GM21619 (cell line): ENCODE measurements at regions not wholly inside any gene's neighbourhood (a gene's known extent, or its start where the extent isn't known, plus 50 kb on each side); places are given as distances from the start of the nearest gene placed in this dataset.

ENCODE experiments used
- ATAC-seq: cut with Tn5 transposase; IDR thresholded peaks from one replicate; pipeline ENCODE4 v1.9.1; 2021; ENCODE audit not compliant: unreplicated experiment

- no peak for ATAC-seq
Observed at GRCh38 chr6:43985329-43985728, 141.9 kb downstream of the MRPL14 start.

- ATAC-seq, result no peak
Observed at GRCh38 chr6:43984442-43985321, 142.6 kb downstream of the MRPL14 start.

DNA sequence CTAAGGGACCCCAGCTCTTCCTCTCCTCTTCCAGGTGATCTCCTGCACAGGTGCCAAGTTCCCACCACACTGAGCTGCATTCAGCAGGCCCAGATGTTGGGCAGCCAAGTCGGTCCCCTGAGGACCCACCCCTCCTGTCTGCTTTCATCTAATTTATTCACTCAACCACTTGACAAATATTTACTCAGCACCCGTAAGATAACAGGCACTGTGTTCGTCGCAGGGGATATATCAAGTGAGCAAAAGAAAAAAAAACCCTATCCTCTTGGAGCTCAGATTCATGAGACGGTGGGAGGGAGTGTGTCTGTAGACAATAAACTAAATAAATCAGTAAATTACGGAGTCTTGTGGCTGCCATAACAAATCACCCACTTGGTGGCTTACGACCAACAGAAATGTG, 143.6 kb downstream of the MRPL14 start:
- ATAC-seq, result no peak

- no peak for ATAC-seq
Observed at GRCh38 chr6:43983191-43983590, 144.1 kb downstream of the MRPL14 start.

DNA sequence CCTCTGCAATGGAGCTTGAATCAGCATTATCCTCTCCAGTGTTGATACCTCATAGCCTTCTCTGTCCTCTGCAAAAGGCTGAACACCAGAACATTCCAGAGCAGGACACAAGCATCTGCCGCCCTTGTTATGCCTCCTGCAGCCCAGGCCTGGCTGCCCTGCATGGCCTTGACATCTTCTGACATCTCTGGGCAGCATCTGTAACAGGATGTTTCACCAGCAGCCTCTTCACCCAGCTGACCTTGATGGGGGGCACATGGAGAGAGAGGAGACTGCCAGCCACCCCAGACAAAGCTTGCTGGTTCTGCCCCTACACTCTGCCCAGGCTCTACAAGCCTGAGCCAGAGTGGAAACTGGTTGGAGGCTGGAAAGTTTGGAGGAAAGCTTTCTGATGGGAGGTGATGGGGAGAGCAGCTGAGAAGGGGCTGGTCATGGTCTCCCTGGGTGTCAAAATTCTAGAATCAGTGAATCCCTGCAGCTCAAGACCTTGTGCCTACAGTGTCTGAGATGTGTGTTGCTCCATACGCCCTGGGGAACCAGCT, 145.1 kb downstream of the MRPL14 start:
- no peak for ATAC-seq

GRCh38 chr6:43981363-43981990, 145.8 kb downstream of the MRPL14 start:
- ATAC-seq, result no peak

GRCh38 chr6:43980004-43980795, 147.1 kb downstream of the MRPL14 start:
- ATAC-seq, result no peak

GRCh38 chr6:43979525-43979924, 147.7 kb downstream of the MRPL14 start:
- no peak for ATAC-seq

DNA sequence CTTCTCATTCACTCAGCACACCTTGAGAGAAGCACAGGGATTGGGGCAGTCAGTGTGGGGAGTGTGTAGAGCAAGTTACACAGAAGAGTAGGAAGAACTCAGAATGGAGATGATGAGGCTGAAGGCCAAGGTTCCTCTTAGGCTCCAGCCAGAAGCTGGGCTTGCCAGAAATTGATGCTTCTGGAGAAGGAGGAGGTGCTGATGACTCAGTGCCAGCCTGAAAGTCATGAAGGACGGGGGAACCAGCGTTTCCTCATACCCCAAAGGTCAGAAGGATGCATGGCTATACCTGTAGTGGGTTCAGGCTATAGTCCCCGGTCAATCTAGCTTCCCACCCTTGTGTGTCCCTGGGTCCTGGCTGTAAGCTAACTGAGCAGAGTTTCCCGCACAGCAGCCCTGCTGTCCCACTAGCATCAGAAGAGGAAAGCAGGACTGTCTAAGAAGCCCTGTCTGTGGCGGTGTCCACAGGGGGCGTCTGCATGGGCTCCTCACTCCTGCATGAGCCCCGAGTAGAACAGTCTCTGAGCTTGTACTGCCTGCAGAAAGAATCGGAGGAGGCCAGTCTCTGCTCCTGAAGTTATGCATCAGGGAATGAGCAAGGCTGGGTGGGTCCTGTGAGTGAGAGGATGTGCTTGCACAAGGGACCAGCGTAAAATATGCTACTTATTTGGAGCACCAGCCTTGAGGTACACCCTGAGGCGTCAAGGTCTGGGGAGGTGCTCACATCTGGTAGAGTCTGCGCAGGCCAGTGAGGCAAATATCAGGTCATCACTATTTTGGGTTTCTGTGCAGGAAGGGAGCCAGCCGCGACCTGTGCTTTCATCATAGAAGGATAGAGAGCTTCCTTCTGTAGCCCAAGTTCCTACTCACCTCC, 148.5 kb downstream of the MRPL14 start:
- ATAC-seq, result no peak

GRCh38 chr6:43977404-43978111, 149.7 kb downstream of the MRPL14 start:
- peak; percentile 84 for ATAC-seq

- ATAC-seq, result no peak
Observed at GRCh38 chr6:43976706-43977403, 150.4 kb downstream of the MRPL14 start.

DNA sequence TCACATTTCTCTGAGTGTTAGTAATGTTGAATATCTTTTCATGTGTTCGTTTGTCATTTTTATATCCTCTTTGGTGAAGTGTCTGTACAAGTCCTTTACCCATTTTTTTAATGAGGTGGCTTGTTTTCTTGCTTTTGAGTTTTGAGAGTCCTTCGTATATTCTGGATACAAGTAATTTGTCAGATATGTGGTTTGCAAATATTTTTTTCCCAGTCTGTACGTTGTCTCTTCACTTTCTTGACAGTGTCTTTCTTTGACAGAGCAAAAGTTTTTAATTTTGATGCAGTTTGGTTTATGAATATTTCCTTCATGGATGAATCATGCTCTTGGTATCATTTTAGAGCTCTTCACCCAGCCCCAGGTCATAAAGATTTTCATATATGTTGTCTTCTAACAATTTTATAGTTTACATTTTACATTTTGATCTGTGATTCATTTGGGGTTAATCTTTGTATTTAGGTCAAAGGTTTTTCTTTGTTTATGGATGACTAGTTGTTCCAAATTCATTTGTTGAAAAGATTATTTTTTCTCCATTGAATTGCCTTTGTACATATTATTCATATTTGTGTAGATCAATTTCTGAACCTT, 152.5 kb downstream of the MRPL14 start:
- no peak for ATAC-seq

GRCh38 chr6:43973357-43973756, 153.9 kb downstream of the MRPL14 start:
- no peak for ATAC-seq

DNA sequence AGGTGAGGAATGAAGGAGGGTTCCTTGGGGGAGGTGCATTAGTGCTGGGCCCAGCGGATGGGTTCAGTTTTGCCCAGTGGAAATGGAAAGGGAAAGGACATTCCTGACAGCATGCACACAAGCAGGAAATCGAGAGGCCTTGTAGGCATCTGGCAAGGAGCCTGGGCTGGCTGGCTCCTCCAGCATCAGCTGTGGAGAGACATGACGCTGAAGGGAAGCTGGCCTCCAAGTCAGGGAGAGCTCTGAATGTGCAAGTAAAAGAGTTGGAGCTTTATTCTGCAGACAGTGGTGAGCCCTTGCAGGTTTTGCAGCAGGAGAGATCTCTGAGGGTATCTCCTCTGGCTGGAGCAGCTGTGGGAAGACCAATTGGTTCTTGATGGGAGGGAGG, 154.3 kb downstream of the MRPL14 start:
- ATAC-seq, result no peak

- ATAC-seq, result no peak
Observed at GRCh38 chr6:43972179-43972912, 154.9 kb downstream of the MRPL14 start.

- no peak for ATAC-seq
Observed at GRCh38 chr6:43971776-43972126, 155.5 kb downstream of the MRPL14 start.

DNA sequence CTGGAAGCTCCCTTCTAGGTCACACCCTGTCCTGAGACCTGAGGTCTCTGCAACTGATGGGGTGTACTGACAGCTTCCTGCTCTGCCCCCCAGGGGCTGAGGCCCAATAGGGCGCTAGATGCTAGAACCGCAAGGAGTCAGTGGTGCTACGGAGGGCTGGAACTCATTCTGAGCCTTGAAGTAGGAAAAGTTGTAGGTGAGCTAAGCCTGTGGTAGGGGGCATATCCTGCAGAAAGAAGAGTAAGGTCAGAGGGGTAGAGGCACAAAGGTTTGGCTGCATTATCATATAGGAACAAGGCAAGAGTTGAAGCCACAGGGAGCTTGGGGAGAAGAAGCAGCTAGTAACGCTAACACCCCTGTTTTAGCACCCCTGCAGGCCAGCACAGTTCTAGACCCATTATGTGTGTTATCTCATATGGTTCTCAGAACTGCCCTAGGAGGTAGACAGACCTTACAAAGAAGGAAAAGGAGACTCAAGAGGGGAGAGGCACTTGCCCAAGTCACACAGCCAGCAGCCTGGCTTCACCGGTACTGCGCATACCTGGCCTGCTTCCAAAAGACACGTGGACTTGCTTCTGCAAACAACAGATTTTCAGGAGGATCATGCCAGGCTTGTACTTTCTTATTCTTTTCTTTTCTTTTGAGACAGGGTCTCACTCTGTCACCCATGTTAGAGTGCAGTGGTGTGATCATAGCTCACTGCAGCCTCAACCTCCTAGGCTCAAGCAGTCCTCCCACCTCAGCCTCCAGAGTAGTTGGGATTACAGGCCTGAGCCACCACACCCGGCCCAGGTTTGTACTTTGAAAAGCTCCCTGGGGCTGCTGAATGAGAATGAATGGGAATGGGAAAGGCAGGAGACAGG, 156.1 kb downstream of the MRPL14 start:
- ATAC-seq, result no peak
